GM12873 (cell line): ENCODE measurements at regions not wholly inside any gene's neighbourhood (a gene's known extent, or its start where the extent isn't known, plus 50 kb on each side); places are given as distances from the start of the nearest gene placed in this dataset.

ENCODE experiments used
- TF ChIP-seq, protein P1 (sequence below): IDR thresholded peaks from 2 replicates; pipeline ENCODE4 v1.5.1; 2012; ENCODE audit warnings: low read depth, mild to moderate bottlenecking, moderate library complexity, low read length, control low read depth; ENCODE audit not compliant: insufficient read depth; ENCODE audit errors: missing control alignments

DNA sequence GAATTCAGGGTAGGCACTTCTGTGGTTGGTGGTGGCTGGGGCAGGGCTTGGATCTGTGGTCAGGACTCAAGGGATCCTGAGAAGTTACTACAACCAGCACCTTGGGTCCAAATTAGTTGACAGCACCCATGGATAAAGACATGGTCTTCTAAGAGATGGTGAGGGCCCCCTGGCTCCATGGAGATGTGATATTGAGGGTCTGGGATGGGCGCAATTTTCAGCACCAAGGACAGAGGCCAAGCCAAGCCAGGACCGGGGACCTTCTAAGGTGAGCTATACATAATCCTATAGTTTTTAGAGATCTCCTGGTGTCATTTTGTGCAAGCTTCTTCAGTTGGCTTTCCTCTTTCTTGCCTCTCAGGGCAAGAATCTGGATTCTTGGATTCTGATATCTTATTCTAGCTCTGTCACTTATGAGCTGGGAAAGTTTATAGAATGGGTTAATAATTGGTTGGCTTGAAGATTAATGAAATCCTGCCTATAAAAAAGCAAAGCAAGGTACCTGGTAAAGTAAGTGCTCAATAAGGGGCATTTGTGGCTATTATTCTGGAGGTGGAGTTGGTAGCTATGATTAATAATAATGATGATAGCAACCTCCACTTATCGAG lies 130.1 kb upstream of the LHX5 start:
- TF ChIP-seq, protein P1, sequence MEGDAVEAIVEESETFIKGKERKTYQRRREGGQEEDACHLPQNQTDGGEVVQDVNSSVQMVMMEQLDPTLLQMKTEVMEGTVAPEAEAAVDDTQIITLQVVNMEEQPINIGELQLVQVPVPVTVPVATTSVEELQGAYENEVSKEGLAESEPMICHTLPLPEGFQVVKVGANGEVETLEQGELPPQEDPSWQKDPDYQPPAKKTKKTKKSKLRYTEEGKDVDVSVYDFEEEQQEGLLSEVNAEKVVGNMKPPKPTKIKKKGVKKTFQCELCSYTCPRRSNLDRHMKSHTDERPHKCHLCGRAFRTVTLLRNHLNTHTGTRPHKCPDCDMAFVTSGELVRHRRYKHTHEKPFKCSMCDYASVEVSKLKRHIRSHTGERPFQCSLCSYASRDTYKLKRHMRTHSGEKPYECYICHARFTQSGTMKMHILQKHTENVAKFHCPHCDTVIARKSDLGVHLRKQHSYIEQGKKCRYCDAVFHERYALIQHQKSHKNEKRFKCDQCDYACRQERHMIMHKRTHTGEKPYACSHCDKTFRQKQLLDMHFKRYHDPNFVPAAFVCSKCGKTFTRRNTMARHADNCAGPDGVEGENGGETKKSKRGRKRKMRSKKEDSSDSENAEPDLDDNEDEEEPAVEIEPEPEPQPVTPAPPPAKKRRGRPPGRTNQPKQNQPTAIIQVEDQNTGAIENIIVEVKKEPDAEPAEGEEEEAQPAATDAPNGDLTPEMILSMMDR, result no peak

GRCh38 chr12:113598815-113599406 lies 127.2 kb upstream of the LHX5 start:
- TF ChIP-seq, protein P1, result no peak

- TF ChIP-seq, protein P1, result no peak
These were observed 123.3 kb upstream of the LHX5 start for GRCh38 chr12:113594967-113595366.

DNA sequence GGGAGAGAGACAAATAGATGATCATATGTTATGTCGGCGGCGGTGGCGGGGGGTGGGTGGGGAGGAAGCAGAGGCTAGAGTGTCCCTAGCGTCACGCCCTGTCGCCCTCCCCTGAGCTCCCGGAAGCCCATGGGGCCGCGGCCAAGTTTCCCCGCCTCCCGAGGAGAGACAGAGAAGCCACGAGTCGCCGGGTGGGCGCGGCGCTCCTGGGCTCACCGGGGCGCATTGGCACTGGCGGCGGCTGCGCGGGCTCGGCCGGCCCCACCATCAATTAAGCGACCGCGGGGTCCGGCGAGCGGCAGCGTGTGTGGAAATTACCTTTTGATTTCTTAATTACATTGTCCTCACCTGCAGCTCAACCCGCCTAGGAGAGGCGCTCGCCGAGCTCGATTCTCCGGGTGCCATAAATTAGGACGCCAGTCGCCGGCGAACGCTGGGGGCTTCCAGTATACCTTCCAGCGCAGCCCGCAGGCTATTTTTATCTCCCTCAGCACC lies 119.9 kb upstream of the LHX5 start:
- TF ChIP-seq, protein P1, result no peak

- TF ChIP-seq, protein P1, result no peak
These were observed 117.8 kb upstream of the LHX5 start for GRCh38 chr12:113589437-113589836.

DNA sequence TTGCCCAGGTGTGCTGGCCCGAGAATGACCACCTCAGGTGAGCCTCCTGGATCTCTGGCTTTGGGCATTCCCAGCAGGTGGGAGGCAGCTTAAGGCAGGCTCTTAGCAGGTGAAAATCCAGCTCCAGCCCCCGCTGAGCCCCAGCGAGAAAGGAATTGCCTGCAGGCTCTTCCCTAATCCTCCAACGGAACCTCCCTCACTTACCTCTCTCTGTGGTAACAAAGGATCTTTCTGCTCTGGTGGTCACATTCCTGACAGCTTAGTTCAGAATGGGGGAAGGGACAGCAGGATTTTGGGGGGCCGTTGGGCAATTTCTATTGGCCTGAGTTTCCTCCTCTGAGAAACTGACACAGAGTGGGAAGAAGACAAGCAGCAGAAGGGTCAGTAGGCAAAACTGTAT lies 116.0 kb upstream of the LHX5 start:
- TF ChIP-seq, protein P1, result no peak

DNA sequence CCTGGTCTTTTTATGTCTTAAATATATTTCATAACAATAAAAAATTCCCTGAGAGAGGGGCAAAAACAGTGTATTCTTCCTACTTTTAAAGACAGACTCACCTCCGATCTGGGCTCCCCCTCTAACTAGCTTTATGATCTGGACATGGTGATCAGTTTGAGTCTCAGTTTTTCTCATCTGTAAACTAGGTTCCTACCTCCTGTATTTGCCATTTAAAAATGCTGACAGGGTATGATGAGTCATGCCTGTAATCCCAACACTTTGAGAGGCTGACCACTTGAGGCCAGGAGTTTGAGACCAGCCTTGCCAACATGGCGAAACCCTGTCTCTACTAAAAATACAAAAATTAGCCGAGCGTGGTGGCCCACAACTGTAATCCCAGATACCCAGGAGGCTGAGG lies 114.8 kb upstream of the LHX5 start:
- TF ChIP-seq, protein P1, result no peak
